IPS-15b (cell line): ENCODE measurements at regions not wholly inside any gene's neighbourhood (a gene's known extent, or its start where the extent isn't known, plus 50 kb on each side); places are given as distances from the start of the nearest gene placed in this dataset.

Experiments
- H3K27me3 ChIP-seq: one replicate; pipeline ENCODE4 v1.6.1; 2013; ENCODE audit warnings: low read length; ENCODE audit not compliant: control insufficient read depth, insufficient read depth
- H3K36me3 ChIP-seq: one replicate; pipeline ENCODE4 v1.6.1; 2013; ENCODE audit warnings: low read length; ENCODE audit not compliant: control insufficient read depth, insufficient read depth
- H3K4me1 ChIP-seq: one replicate; pipeline ENCODE4 v1.6.1; 2013; ENCODE audit warnings: mild to moderate bottlenecking, low read length; ENCODE audit not compliant: control insufficient read depth, insufficient read depth
- H3K4me3 ChIP-seq: one replicate; pipeline ENCODE4 v1.5.1; 2013; ENCODE audit warnings: low read depth, low read length
- H3K9ac ChIP-seq: one replicate; pipeline ENCODE4 v1.6.1; 2013; ENCODE audit warnings: low read depth, mild to moderate bottlenecking, low read length
- H3K9me3 ChIP-seq: one replicate; pipeline ENCODE4 v1.6.1; 2013; ENCODE audit warnings: mild to moderate bottlenecking, low read length; ENCODE audit not compliant: control insufficient read depth, insufficient read depth

- H3K9me3 ChIP-seq: no peaks in the 10 kb centered on the region
- H3K36me3 ChIP-seq: no peaks in the 10 kb centered on the region
- H3K27me3 ChIP-seq: no peaks in the 10 kb centered on the region
- no peaks in the 10 kb centered on the region for H3K4me1 ChIP-seq
- no peak overlapping the region for H3K4me3 ChIP-seq
- H3K9ac ChIP-seq: no peak overlapping the region
Measured at GRCh38 chr5:68612972-68613371, 397.4 kb downstream of the PIK3R1 start.

- H3K27me3 ChIP-seq: no peaks in the 10 kb centered on the region
- H3K36me3 ChIP-seq: no peaks in the 10 kb centered on the region
- no peak overlapping the region for H3K9ac ChIP-seq
- H3K4me1 ChIP-seq: no peaks in the 10 kb centered on the region
- H3K4me3 ChIP-seq: no peak overlapping the region
- no peaks in the 10 kb centered on the region for H3K9me3 ChIP-seq
Measured at GRCh38 chr5:68618501-68618900, 402.9 kb downstream of the PIK3R1 start.

- Histone ChIP-seq H3K27me3 (no peaks in the 10 kb centered on the region), H3K36me3 (no peaks in the 10 kb centered on the region), H3K9me3 (no peaks in the 10 kb centered on the region), H3K9ac (no peak overlapping the region), H3K4me3 (no peak overlapping the region), H3K4me1 (no peaks in the 10 kb centered on the region)
Measured at GRCh38 chr5:68627001-68627400, 411.4 kb downstream of the PIK3R1 start.

DNA sequence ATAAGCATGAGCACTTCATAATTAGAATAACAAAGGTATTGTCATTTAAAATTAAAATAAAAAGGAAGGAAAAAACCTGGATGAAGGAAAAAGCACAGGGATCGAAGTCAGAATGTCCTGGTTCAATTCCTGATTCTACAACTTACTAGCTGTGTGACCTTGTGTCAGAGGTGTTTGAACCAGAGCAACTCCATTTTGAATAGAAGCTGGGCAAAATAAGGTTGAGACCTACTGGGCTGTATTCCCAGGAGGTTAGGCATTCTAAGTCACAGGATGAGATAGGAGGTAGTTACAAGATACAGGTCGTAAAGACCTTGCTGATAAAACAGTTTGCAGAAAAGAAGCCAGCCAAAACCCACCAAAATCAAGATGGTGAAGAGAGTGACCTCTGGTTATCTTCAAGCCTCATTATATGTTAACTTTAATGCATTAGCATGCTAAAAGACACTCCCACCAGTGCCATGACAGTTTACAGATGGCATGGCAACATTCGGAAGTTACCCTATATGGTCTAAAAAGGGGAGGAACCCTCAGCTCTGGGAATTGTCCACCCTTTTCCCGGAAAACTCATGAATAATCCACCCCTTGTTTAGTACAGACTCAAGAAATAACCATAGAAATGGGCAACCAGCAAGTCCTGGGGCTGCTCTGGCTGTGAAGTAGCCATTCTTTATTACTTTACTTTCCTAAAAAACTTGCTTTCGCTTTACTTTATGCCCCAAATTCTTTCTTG is 412.7 kb downstream of the PIK3R1 start:
- H3K4me3 ChIP-seq: no peak overlapping the region
- no peaks in the 10 kb centered on the region for H3K9me3 ChIP-seq
- H3K4me1 ChIP-seq: no peaks in the 10 kb centered on the region
- H3K27me3 ChIP-seq: no peaks in the 10 kb centered on the region
- no peak overlapping the region for H3K9ac ChIP-seq
- no peaks in the 10 kb centered on the region for H3K36me3 ChIP-seq

GRCh38 chr5:68630354-68630753 is 414.8 kb downstream of the PIK3R1 start:
- H3K4me3 ChIP-seq: no peak overlapping the region
- H3K9ac ChIP-seq: no peak overlapping the region
- no peaks in the 10 kb centered on the region for H3K27me3 ChIP-seq
- no peaks in the 10 kb centered on the region for H3K36me3 ChIP-seq
- no peaks in the 10 kb centered on the region for H3K9me3 ChIP-seq
- H3K4me1 ChIP-seq: no peaks in the 10 kb centered on the region

DNA sequence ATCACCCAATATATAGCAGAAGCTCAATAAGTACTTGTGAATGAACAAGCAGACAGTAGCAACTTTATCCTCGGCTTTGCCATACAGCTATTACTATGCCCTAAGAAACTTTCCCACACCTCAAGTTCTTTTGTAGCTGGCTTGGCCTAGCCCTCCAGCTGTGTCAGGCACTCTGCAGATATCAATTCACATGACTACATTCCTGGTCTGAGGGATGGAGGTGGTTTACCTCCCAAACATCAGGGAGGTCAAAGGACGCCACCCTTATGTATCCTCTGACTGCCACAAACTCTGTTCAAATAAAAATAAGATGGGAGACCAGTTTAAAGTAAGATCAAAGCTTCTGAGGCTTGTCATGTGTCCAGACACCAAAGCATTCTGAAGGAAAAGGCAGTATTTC is 416.3 kb downstream of the PIK3R1 start:
- Histone ChIP-seq H3K36me3 (no peaks in the 10 kb centered on the region), H3K9ac (no peak overlapping the region), H3K27me3 (no peaks in the 10 kb centered on the region), H3K4me1 (no peaks in the 10 kb centered on the region), H3K4me3 (no peak overlapping the region), H3K9me3 (no peaks in the 10 kb centered on the region)

- Histone ChIP-seq H3K9me3 (no peaks in the 10 kb centered on the region), H3K27me3 (no peaks in the 10 kb centered on the region), H3K4me1 (no peaks in the 10 kb centered on the region), H3K4me3 (no peak overlapping the region), H3K36me3 (no peaks in the 10 kb centered on the region), H3K9ac (no peak overlapping the region)
Measured at GRCh38 chr5:68641211-68641610, 425.7 kb downstream of the PIK3R1 start.

- H3K4me3 ChIP-seq: no peak overlapping the region
- H3K4me1 ChIP-seq: no peaks in the 10 kb centered on the region
- no peak overlapping the region for H3K9ac ChIP-seq
- H3K36me3 ChIP-seq: no peaks in the 10 kb centered on the region
- H3K27me3 ChIP-seq: no peaks in the 10 kb centered on the region
- H3K9me3 ChIP-seq: no peaks in the 10 kb centered on the region
Measured at GRCh38 chr5:68643064-68643463, 427.5 kb downstream of the PIK3R1 start.

GRCh38 chr5:68644971-68645370 is 429.4 kb downstream of the PIK3R1 start:
- H3K4me1 ChIP-seq: no peaks in the 10 kb centered on the region
- H3K9ac ChIP-seq: no peak overlapping the region
- no peaks in the 10 kb centered on the region for H3K27me3 ChIP-seq
- H3K9me3 ChIP-seq: no peaks in the 10 kb centered on the region
- no peaks in the 10 kb centered on the region for H3K36me3 ChIP-seq
- no peak overlapping the region for H3K4me3 ChIP-seq

GRCh38 chr5:68646144-68646543 is 430.6 kb downstream of the PIK3R1 start:
- H3K27me3 ChIP-seq: no peaks in the 10 kb centered on the region
- no peaks in the 10 kb centered on the region for H3K9me3 ChIP-seq
- H3K4me3 ChIP-seq: no peak overlapping the region
- no peak overlapping the region for H3K9ac ChIP-seq
- no peaks in the 10 kb centered on the region for H3K4me1 ChIP-seq
- H3K36me3 ChIP-seq: no peaks in the 10 kb centered on the region

- Histone ChIP-seq H3K36me3 (no peaks in the 10 kb centered on the region), H3K27me3 (no peaks in the 10 kb centered on the region), H3K4me1 (no peaks in the 10 kb centered on the region), H3K9me3 (no peaks in the 10 kb centered on the region), H3K9ac (no peak overlapping the region), H3K4me3 (no peak overlapping the region)
Measured at GRCh38 chr5:68647743-68648142, 432.2 kb downstream of the PIK3R1 start.

GRCh38 chr5:68648944-68649857 is 433.6 kb downstream of the PIK3R1 start:
- Histone ChIP-seq H3K9me3 (no peaks in the 10 kb centered on the region), H3K4me1 (no peaks in the 10 kb centered on the region), H3K36me3 (no peaks in the 10 kb centered on the region), H3K27me3 (no peaks in the 10 kb centered on the region), H3K4me3 (no peak overlapping the region), H3K9ac (no peak overlapping the region)
